Activated naive CD4-positive, alpha-beta T cell treated with anti-CD3 and anti-CD28 coated beads, Interleukin-2, amount 50 U/mL, for 24 hours (primary cell): ENCODE measurements at regions not wholly inside any gene's neighbourhood (a gene's known extent, or its start where the extent isn't known, plus 50 kb on each side); places are given as distances from the start of the nearest gene placed in this dataset.
"Not testable (repeated sequence)": the region's sequence is repeated elsewhere in the genome, so short reads cannot be mapped to it uniquely, and the experiment has no call there.

ENCODE experiments used
- H3K27ac Mint-ChIP-seq: one replicate; pipeline ENCODE4 v1.8.0; 2021; ENCODE audit warnings: mild to moderate bottlenecking, mixed read lengths
- H3K27me3 Mint-ChIP-seq: one replicate; pipeline ENCODE4 v1.8.0; 2021; ENCODE audit warnings: mixed read lengths
- H3K36me3 Mint-ChIP-seq: one replicate; pipeline ENCODE4 v1.8.0; 2021; ENCODE audit warnings: mixed read lengths
- H3K4me1 Mint-ChIP-seq: one replicate; pipeline ENCODE4 v1.8.0; 2021; ENCODE audit warnings: mixed read lengths
- H3K4me3 Mint-ChIP-seq: one replicate; pipeline ENCODE4 v1.8.0; 2021; ENCODE audit warnings: mild to moderate bottlenecking, mixed read lengths
- H3K9me3 Mint-ChIP-seq: one replicate; pipeline ENCODE4 v1.8.0; 2021; ENCODE audit warnings: mixed read lengths

GRCh38 chr6:74181471-74181870 lies 485.5 kb downstream of the CD109 start:
- no peaks in the 10 kb centered on the region for H3K27me3 Mint-ChIP-seq
- H3K27ac Mint-ChIP-seq, result no peak overlapping the region

GRCh38 chr6:74177506-74177905 lies 481.5 kb downstream of the CD109 start:
- H3K4me3 Mint-ChIP-seq, result no peak overlapping the region
- no peaks in the 10 kb centered on the region for H3K4me1 Mint-ChIP-seq
- no peaks in the 10 kb centered on the region for H3K9me3 Mint-ChIP-seq
- H3K27ac Mint-ChIP-seq, result no peak overlapping the region
- H3K36me3 Mint-ChIP-seq, result no peaks in the 10 kb centered on the region
- no peaks in the 10 kb centered on the region for H3K27me3 Mint-ChIP-seq

More at GRCh38 chr6:74181471-74181870, 485.5 kb downstream of the CD109 start:
- Mint-ChIP-seq H3K36me3 (no peaks in the 10 kb centered on the region), H3K4me3 (no peak overlapping the region), H3K9me3 (no peaks in the 10 kb centered on the region), H3K4me1 (no peaks in the 10 kb centered on the region)

- not testable (repeated sequence) for H3K9me3 Mint-ChIP-seq, H3K36me3 Mint-ChIP-seq, H3K4me3 Mint-ChIP-seq, H3K27ac Mint-ChIP-seq, H3K4me1 Mint-ChIP-seq, H3K27me3 Mint-ChIP-seq
Observed at GRCh38 chr6:74170550-74170949, 474.5 kb downstream of the CD109 start.

GRCh38 chr6:74170118-74170517 lies 474.1 kb downstream of the CD109 start:
- no peaks in the 10 kb centered on the region for H3K36me3 Mint-ChIP-seq

GRCh38 chr6:74167976-74168375 lies 472.0 kb downstream of the CD109 start:
- Mint-ChIP-seq H3K36me3 (no peaks in the 10 kb centered on the region), H3K4me1 (no peaks in the 10 kb centered on the region), H3K27me3 (no peaks in the 10 kb centered on the region), H3K9me3 (peaks cover 4% of the 10 kb centered on the region), H3K27ac (no peak overlapping the region), H3K4me3 (no peak overlapping the region)

More at GRCh38 chr6:74170118-74170517, 474.1 kb downstream of the CD109 start:
- no peaks in the 10 kb centered on the region for H3K27me3 Mint-ChIP-seq
- no peak overlapping the region for H3K27ac Mint-ChIP-seq
- no peak overlapping the region for H3K4me3 Mint-ChIP-seq
- H3K4me1 Mint-ChIP-seq, result no peaks in the 10 kb centered on the region
- peaks cover 4% of the 10 kb centered on the region for H3K9me3 Mint-ChIP-seq

GRCh38 chr6:74167511-74167910 lies 471.5 kb downstream of the CD109 start:
- no peaks in the 10 kb centered on the region for H3K4me1 Mint-ChIP-seq
- no peak overlapping the region for H3K4me3 Mint-ChIP-seq
- H3K9me3 Mint-ChIP-seq, result peaks cover 4% of the 10 kb centered on the region
- H3K27me3 Mint-ChIP-seq, result no peaks in the 10 kb centered on the region
- no peaks in the 10 kb centered on the region for H3K36me3 Mint-ChIP-seq
- H3K27ac Mint-ChIP-seq, result no peak overlapping the region

- Mint-ChIP-seq H3K27me3 (no peaks in the 10 kb centered on the region), H3K4me1 (no peaks in the 10 kb centered on the region), H3K4me3 (no peak overlapping the region), H3K36me3 (no peaks in the 10 kb centered on the region), H3K27ac (no peak overlapping the region), H3K9me3 (peaks cover 4% of the 10 kb centered on the region)
Observed at GRCh38 chr6:74166849-74167248, 470.8 kb downstream of the CD109 start.

- no peaks in the 10 kb centered on the region for H3K4me1 Mint-ChIP-seq
- H3K27ac Mint-ChIP-seq, result no peak overlapping the region
- no peak overlapping the region for H3K4me3 Mint-ChIP-seq
- no peaks in the 10 kb centered on the region for H3K27me3 Mint-ChIP-seq
- no peaks in the 10 kb centered on the region for H3K9me3 Mint-ChIP-seq
- no peaks in the 10 kb centered on the region for H3K36me3 Mint-ChIP-seq
Observed at GRCh38 chr6:74161380-74161779, 465.4 kb downstream of the CD109 start.

GRCh38 chr6:74152096-74152675 lies 456.2 kb downstream of the CD109 start:
- Mint-ChIP-seq H3K36me3 (no peaks in the 10 kb centered on the region), H3K27me3 (no peaks in the 10 kb centered on the region), H3K9me3 (no peaks in the 10 kb centered on the region), H3K4me1 (no peaks in the 10 kb centered on the region), H3K27ac (no peak overlapping the region), H3K4me3 (no peak overlapping the region)

GRCh38 chr6:74145931-74146330 lies 449.9 kb downstream of the CD109 start:
- Mint-ChIP-seq H3K27ac (no peak overlapping the region), H3K4me3 (no peak overlapping the region), H3K27me3 (no peaks in the 10 kb centered on the region), H3K9me3 (peaks cover 4% of the 10 kb centered on the region), H3K4me1 (no peaks in the 10 kb centered on the region), H3K36me3 (no peaks in the 10 kb centered on the region)

- no peaks in the 10 kb centered on the region for H3K27me3 Mint-ChIP-seq
- H3K4me1 Mint-ChIP-seq, result no peaks in the 10 kb centered on the region
- H3K9me3 Mint-ChIP-seq, result no peaks in the 10 kb centered on the region
- no peak overlapping the region for H3K4me3 Mint-ChIP-seq
- H3K27ac Mint-ChIP-seq, result no peak overlapping the region
- no peaks in the 10 kb centered on the region for H3K36me3 Mint-ChIP-seq
Observed at GRCh38 chr6:74137911-74138310, 441.9 kb downstream of the CD109 start.

- Mint-ChIP-seq H3K4me1 (no peaks in the 10 kb centered on the region), H3K27me3 (no peaks in the 10 kb centered on the region), H3K36me3 (no peaks in the 10 kb centered on the region), H3K9me3 (no peaks in the 10 kb centered on the region), H3K27ac (no peak overlapping the region), H3K4me3 (no peak overlapping the region)
Observed at GRCh38 chr6:74134327-74134726, 438.3 kb downstream of the CD109 start.

- Mint-ChIP-seq H3K36me3 (no peaks in the 10 kb centered on the region), H3K27ac (no peak overlapping the region), H3K4me3 (no peak overlapping the region), H3K9me3 (no peaks in the 10 kb centered on the region), H3K27me3 (no peaks in the 10 kb centered on the region), H3K4me1 (no peaks in the 10 kb centered on the region)
Observed at GRCh38 chr6:74133073-74133472, 437.1 kb downstream of the CD109 start.

- Mint-ChIP-seq H3K4me1 (no peaks in the 10 kb centered on the region), H3K27ac (no peak overlapping the region), H3K9me3 (no peaks in the 10 kb centered on the region), H3K27me3 (no peaks in the 10 kb centered on the region), H3K4me3 (no peak overlapping the region), H3K36me3 (no peaks in the 10 kb centered on the region)
Observed at GRCh38 chr6:74130641-74131040, 434.6 kb downstream of the CD109 start.

- Mint-ChIP-seq H3K4me3 (no peak overlapping the region), H3K4me1 (no peaks in the 10 kb centered on the region), H3K36me3 (no peaks in the 10 kb centered on the region), H3K27me3 (peaks cover 2% of the 10 kb centered on the region), H3K9me3 (no peaks in the 10 kb centered on the region), H3K27ac (no peak overlapping the region)
Observed at GRCh38 chr6:74128536-74128935, 432.5 kb downstream of the CD109 start.

GRCh38 chr6:74117113-74117512 lies 421.1 kb downstream of the CD109 start:
- H3K4me1 Mint-ChIP-seq, result no peaks in the 10 kb centered on the region
- H3K27ac Mint-ChIP-seq, result no peak overlapping the region
- no peaks in the 10 kb centered on the region for H3K9me3 Mint-ChIP-seq
- H3K27me3 Mint-ChIP-seq, result no peaks in the 10 kb centered on the region
- H3K4me3 Mint-ChIP-seq, result no peak overlapping the region
- no peaks in the 10 kb centered on the region for H3K36me3 Mint-ChIP-seq

- no peaks in the 10 kb centered on the region for H3K4me1 Mint-ChIP-seq
- no peaks in the 10 kb centered on the region for H3K9me3 Mint-ChIP-seq
- H3K27ac Mint-ChIP-seq, result no peak overlapping the region
- no peaks in the 10 kb centered on the region for H3K27me3 Mint-ChIP-seq
- H3K36me3 Mint-ChIP-seq, result no peaks in the 10 kb centered on the region
- H3K4me3 Mint-ChIP-seq, result no peak overlapping the region
Observed at GRCh38 chr6:74115674-74116073, 419.7 kb downstream of the CD109 start.
